GM12865 (cell line): ENCODE measurements at regions not wholly inside any gene's neighbourhood (a gene's known extent, or its start where the extent isn't known, plus 50 kb on each side); places are given as distances from the start of the nearest gene placed in this dataset.

ENCODE experiments used
- DNase-seq: peaks from one replicate; pipeline ENCODE4 v3.0.0; 2010; ENCODE audit warnings: low read depth
- H3K4me3 ChIP-seq: 2 replicates; pipeline ENCODE4 v1.5.1; 2011; ENCODE audit warnings: mild to moderate bottlenecking, low read depth, low read length, control low read depth
- TF ChIP-seq, protein P1 (sequence below): IDR thresholded peaks from 2 replicates; pipeline ENCODE4 v1.5.1; 2011; ENCODE audit warnings: low read length, control low read depth, low read depth, inconsistent platforms; ENCODE audit not compliant: insufficient read depth; ENCODE audit errors: missing control alignments

DNA sequence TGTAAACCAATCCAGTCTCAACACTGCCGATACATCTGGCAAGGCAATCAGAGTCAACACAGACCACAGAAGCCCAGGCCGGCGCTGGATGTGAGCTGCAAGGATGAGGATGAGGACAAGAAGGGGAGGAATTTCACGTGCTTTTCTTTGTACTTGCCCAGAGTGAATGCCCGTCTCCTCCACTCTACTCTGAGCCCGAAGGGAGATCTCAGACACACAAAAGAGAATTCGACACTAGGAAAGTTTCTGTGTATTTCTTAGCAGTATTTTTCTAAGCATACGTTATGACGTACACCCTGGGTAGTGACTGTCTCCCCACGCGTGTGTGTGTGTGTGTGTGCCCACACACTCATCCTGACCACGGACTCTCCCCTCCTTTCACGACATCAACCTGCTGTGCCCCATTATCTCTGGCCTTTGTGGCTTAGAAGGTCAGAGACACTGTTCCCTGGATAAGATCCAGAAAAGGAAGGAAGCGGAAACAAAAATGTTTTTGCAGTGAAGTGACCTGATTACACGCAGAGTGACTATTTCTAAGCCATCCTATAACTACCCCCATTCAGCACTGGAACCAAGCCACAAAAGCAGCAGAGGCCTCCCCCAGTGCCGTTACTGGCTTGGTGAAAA is 227.3 kb upstream of the DAPK1 start:
- DNase-seq: no peak
- H3K4me3 ChIP-seq: no peak overlapping the region
- TF ChIP-seq, protein P1, sequence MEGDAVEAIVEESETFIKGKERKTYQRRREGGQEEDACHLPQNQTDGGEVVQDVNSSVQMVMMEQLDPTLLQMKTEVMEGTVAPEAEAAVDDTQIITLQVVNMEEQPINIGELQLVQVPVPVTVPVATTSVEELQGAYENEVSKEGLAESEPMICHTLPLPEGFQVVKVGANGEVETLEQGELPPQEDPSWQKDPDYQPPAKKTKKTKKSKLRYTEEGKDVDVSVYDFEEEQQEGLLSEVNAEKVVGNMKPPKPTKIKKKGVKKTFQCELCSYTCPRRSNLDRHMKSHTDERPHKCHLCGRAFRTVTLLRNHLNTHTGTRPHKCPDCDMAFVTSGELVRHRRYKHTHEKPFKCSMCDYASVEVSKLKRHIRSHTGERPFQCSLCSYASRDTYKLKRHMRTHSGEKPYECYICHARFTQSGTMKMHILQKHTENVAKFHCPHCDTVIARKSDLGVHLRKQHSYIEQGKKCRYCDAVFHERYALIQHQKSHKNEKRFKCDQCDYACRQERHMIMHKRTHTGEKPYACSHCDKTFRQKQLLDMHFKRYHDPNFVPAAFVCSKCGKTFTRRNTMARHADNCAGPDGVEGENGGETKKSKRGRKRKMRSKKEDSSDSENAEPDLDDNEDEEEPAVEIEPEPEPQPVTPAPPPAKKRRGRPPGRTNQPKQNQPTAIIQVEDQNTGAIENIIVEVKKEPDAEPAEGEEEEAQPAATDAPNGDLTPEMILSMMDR: no peak

GRCh38 chr9:87270848-87271234 is 226.8 kb upstream of the DAPK1 start:
- no peak overlapping the region for H3K4me3 ChIP-seq
- TF ChIP-seq, protein P1: no peak
- no peak for DNase-seq

DNA sequence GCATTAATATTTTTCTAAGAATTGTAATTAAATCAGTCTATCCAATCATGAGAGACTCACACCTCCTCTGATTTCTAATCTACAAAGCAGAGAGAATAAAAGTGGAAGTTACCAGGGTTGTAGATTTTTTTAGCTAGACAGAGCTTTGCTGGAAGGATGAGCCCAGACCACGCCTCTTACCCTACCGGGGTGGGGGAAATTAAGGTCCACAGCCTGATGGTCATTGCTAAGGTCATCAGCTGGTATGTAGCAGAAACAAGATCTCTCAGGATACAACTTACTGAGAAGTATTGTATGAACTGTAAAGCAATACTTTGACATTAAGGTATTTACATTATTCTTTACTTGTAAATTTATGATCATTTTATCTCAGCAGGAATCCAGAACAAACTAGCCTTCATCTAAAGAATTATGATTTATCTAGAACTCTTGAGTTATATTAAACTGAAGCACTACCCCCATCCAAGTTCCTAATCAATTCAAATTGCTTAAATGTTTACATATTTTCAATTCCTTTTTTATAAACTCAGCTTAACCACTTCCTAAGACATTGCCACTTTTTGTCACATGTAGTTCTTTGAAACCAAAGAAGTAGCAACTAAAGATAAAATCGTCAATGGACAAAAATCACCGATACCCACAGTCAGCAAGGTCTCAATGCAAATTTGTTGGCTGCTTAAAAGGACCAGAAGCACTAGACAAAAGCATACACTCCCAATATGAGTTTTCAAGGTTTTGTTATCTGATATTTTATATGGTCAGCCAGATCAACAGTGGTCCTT is 225.8 kb upstream of the DAPK1 start:
- peak; percentile 43 for DNase-seq
- H3K4me3 ChIP-seq: no peak overlapping the region
- TF ChIP-seq, protein P1: no peak

DNA sequence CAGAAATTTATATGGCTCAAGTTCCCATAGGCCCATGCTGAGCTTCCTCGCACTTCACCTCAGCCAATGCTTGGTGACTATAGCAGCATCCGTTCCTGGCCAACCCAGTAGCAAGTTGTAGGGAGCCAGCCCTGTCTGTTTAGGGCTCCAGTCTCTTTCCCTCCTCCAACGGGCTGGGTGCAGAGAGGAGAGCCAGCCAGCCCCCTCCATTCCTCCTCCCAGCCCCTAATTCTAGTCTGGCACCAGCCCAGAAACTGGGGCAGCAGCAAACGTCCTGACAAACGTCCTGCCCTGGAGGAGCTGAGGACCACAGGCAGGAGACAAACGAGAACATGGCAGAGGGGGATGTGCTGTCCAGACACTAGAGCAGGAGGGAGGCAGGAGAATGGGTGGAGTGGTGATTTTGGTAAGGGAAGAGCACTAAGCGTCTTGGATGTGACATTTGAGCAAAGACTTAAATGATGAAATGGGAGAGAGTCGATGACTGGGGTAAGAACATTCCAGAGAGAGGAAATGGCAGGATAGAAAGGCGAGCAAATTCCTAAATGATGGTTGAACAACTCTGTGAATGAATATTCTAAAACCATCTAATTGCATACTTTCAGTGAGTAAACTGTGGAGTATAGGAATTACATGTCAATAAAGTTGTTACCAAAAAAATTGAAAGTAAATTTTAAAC is 222.5 kb upstream of the DAPK1 start:
- no peak for DNase-seq
- H3K4me3 ChIP-seq: no peak overlapping the region
- TF ChIP-seq, protein P1: no peak

DNA sequence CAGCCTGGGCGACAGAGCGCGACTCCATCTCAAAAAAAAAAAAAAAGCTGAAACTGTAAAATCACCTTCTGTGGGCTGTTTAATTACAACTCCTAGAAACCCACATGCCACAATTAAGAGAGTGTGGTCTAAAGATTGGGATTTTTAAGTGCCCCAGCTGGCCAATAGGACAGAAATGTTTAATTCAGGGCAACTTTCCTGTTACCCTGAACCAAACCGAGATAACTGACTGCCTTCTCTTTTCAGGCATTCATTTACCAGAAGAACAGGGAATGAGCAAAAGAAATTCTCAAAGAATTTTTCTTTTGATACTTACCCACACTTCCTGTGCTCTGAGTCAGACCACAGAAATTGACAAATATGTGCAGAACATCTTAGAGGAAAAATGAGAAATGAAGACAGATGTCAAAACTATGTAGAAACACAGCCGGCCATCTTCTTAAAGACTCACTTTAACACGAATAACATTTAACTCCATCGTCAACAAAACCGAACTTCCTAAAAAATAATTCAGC is 221.3 kb upstream of the DAPK1 start:
- peak; percentile 22 for DNase-seq
- no peak overlapping the region for H3K4me3 ChIP-seq
- TF ChIP-seq, protein P1: no peak

DNA sequence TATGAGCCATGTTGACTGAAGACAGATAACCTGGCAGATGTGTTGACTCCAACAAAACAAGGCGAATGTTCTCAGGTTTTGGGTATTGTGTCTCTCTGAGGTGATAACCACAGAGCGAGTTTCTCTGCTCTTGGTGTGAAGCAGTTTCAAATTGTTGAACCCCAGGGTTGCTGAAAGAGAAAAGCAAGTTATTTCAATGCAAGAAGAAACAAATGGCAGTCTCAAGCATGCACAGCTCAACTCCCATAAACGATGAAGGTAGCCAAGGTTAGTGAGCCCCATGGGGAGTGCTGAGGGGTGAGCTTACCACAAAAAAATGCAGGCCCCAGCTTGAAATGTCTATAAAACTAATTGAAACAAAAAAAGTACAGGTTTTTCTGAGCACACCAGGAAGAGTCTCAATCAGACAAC is 220.8 kb upstream of the DAPK1 start:
- DNase-seq: peak; percentile 43
- H3K4me3 ChIP-seq: no peak overlapping the region
- TF ChIP-seq, protein P1: no peak
